A549 (cell line): ENCODE measurements at regions not wholly inside any gene's neighbourhood (a gene's known extent, or its start where the extent isn't known, plus 50 kb on each side); places are given as distances from the start of the nearest gene placed in this dataset.
A peak's percentile ranks its signal among the peaks of the same experiment; 100 is the strongest.

Experiments used
- ATAC-seq, 2 experiments: fragments of 200-7000 bp in 1 of 2; fragments of >200 bp in 1 of 2; cut with Nextera tagmentation in 1 of 2; cut with Tn5 transposase in 1 of 2; 3 replicates each; pipeline versions ENCODE4 v1.8.0 to v1.9.1; 2018 to 2020; ENCODE audit warnings: mild to moderate bottlenecking in 1 of 2, moderate library complexity in 1 of 2
- CTCF ChIA-PET: fragments of 300-600 bp; sonication (Branson Sonifier 250); formaldehyde crosslinking; extraction: SDS; loops from one replicate; lab custom pipeline; 2021; ENCODE audit warnings: antibody characterized with exemption, inconsistent platforms; lab: Yijun Ruan, JAX
- POLR2A ChIA-PET: fragments of 350-600 bp; formaldehyde crosslinking; extraction: SDS; loops from one replicate; lab custom pipeline; 2021; ENCODE audit warnings: antibody characterized with exemption, inconsistent platforms; lab: Yijun Ruan, JAX
- DNase-seq, 2 experiments: peaks; one replicate each; pipeline versions ENCODE4 v3.0.0 to v3.0.0-alpha.2; 2011 to 2016; ENCODE audit warnings: low read depth in 1 of 2, low spot score in 1 of 2
- FAIRE-seq: peaks from 2 replicates; lab custom pipeline; 2011; peaks lifted over from hg19 to GRCh38; lab: Jason Lieb, UNC
- H3K27ac ChIP-seq, 2 experiments: fragments of >200 bp; sonication (Bioruptor Twin); formaldehyde crosslinking; 3 replicates each; pipeline ENCODE4 v1.5.1; 2016 to 2017
- H3K4me1 ChIP-seq: fragments of >200 bp; sonication (Bioruptor Twin); formaldehyde crosslinking; 3 replicates; pipeline ENCODE4 v1.6.1; 2016
- H3K4me2 ChIP-seq: fragments of >200 bp; sonication (Bioruptor Twin); formaldehyde crosslinking; 3 replicates; pipeline ENCODE4 v1.6.1; 2016
- H3K4me3 ChIP-seq: fragments of >200 bp; sonication (Bioruptor Twin); formaldehyde crosslinking; 3 replicates; pipeline ENCODE4 v1.5.1; 2016
- H3K9me3 ChIP-seq: fragments of >200 bp; sonication (Bioruptor Twin); formaldehyde crosslinking; 3 replicates; pipeline ENCODE4 v1.6.1; 2016
- CHD4 ChIP-seq: fragments of 200-600 bp; sonication (generic); IDR thresholded peaks from 2 replicates; pipeline ENCODE4 v1.6.1; 2016; ENCODE audit warnings: antibody characterized with exemption, mild to moderate bottlenecking, borderline replicate concordance
- EHF ChIP-seq: fragments of 250-450 bp; sonication (Bioruptor Pico); IDR thresholded peaks from 2 replicates; pipeline ENCODE4 v1.5.0; 2020; ENCODE audit warnings: mild to moderate bottlenecking
- EHMT2 ChIP-seq: fragments of 200-600 bp; sonication (generic); IDR thresholded peaks from 2 replicates; pipeline ENCODE4 v1.6.1; 2016; ENCODE audit warnings: antibody characterized with exemption, low read depth, mild to moderate bottlenecking, moderate library complexity
- EP300 ChIP-seq, 2 experiments: fragments of >200 bp; sonication (Bioruptor Twin); formaldehyde crosslinking; IDR thresholded peaks; 2 replicates in 1 of 2; 3 replicates in 1 of 2; pipeline ENCODE4 v1.6.1; 2016 to 2017
- FOXS1 ChIP-seq: fragments of 250-450 bp; sonication (Bioruptor Pico); IDR thresholded peaks from 2 replicates; pipeline ENCODE4 v1.5.0; 2020; ENCODE audit warnings: mild to moderate bottlenecking, moderate library complexity
- HDAC2 ChIP-seq: fragments of 200-600 bp; sonication (generic); IDR thresholded peaks from 2 replicates; pipeline ENCODE4 v1.6.1; 2016
- HEYL ChIP-seq: fragments of 250-450 bp; sonication (Bioruptor Pico); IDR thresholded peaks from 2 replicates; pipeline ENCODE4 v1.8.0; 2021; ENCODE audit warnings: mild to moderate bottlenecking, moderate library complexity
- KDM1A ChIP-seq: fragments of 200-600 bp; sonication (generic); IDR thresholded peaks from 2 replicates; pipeline ENCODE4 v1.6.1; 2016; ENCODE audit warnings: low read depth, mild to moderate bottlenecking
- POLR2A ChIP-seq: IDR thresholded peaks from 2 replicates; pipeline ENCODE4 v1.6.1; 2012; ENCODE audit warnings: mild to moderate bottlenecking, low read length
- RCOR1 ChIP-seq: fragments of 150-350 bp; IDR thresholded peaks from 2 replicates; pipeline ENCODE4 v1.6.1; 2014; ENCODE audit warnings: antibody characterized with exemption, low read length, low read depth
- RFX5 ChIP-seq: fragments of 450-650 bp; IDR thresholded peaks from 2 replicates; pipeline ENCODE4 v1.7.1; 2014; ENCODE audit warnings: antibody characterized with exemption, mild to moderate bottlenecking, moderate library complexity
- RNF2 ChIP-seq: fragments of 200-600 bp; sonication (generic); IDR thresholded peaks from 2 replicates; pipeline ENCODE4 v1.6.1; 2016; ENCODE audit warnings: low read depth, mild to moderate bottlenecking, antibody characterized with exemption, moderate library complexity, borderline replicate concordance
- SMC3 ChIP-seq: fragments of >200 bp; sonication (Bioruptor Twin); formaldehyde crosslinking; IDR thresholded peaks from 3 replicates; pipeline ENCODE4 v1.6.1; 2018; ENCODE audit warnings: inconsistent platforms
- TFCP2L1 ChIP-seq: fragments of 250-450 bp; sonication (Bioruptor Pico); IDR thresholded peaks from 2 replicates; pipeline ENCODE4 v1.5.0; 2021; ENCODE audit warnings: mild to moderate bottlenecking
- TP53 ChIP-seq: fragments of 250-450 bp; sonication (Bioruptor Pico); IDR thresholded peaks from 2 replicates; pipeline ENCODE4 v1.5.0; 2021; ENCODE audit warnings: mild to moderate bottlenecking, moderate library complexity
- ZNF302 ChIP-seq: fragments of 250-450 bp; sonication (Bioruptor Pico); IDR thresholded peaks from 2 replicates; pipeline ENCODE4 v1.9.0; 2021; ENCODE audit warnings: inconsistent platforms, mild to moderate bottlenecking, moderate library complexity
- WGBS: methylation state at CpG from one replicate; pipeline ENCODE4 v1.1.6; 2017; ENCODE audit errors: missing lambda C conversion rate; 5-methylcytosine and 5-hydroxymethylcytosine counted together
- TF ChIP-seq, protein P1 (sequence below): IDR thresholded peaks from 2 replicates; pipeline ENCODE4 v1.6.1; 2012; ENCODE audit warnings: low read depth, borderline replicate concordance
- TF ChIP-seq, protein P2 (sequence below): IDR thresholded peaks from 2 replicates; pipeline ENCODE4 v1.6.1; 2012
- TF ChIP-seq, protein P3 (sequence below): fragments of >200 bp; sonication (Bioruptor Twin); formaldehyde crosslinking; IDR thresholded peaks from 3 replicates; pipeline ENCODE4 v1.6.1; 2016
- TF ChIP-seq, protein P4 (sequence below): fragments of >200 bp; sonication (Bioruptor Twin); formaldehyde crosslinking; IDR thresholded peaks from 2 replicates; pipeline ENCODE4 v1.6.1; 2016
- TF ChIP-seq, protein P5 (sequence below): fragments of 150-350 bp; IDR thresholded peaks from 2 replicates; pipeline ENCODE4 v1.6.1; 2014; ENCODE audit warnings: low read depth, mild to moderate bottlenecking, low read length
- TF ChIP-seq, protein P6 (sequence below): fragments of 450-650 bp; IDR thresholded peaks from 2 replicates; pipeline ENCODE4 v1.6.1; 2014; ENCODE audit warnings: antibody characterized with exemption

GRCh38 chr17:54780238-54780637, 120.4 kb upstream of the TOM1L1 start:
- POLR2A ChIA-PET, result no interaction called here
- no peak overlapping the region for H3K27ac ChIP-seq
- FAIRE-seq, result no peak
- CTCF ChIA-PET, result no interaction called here
- no peak overlapping the region for H3K4me2 ChIP-seq
- H3K4me1 ChIP-seq, result no peaks in the 10 kb centered on the region; the same call in 2 of the 3 replicates
- no peak for DNase-seq
- 26% methylated on average over 2 of the region's 2 CpGs for WGBS
- TF ChIP-seq, protein P1, sequence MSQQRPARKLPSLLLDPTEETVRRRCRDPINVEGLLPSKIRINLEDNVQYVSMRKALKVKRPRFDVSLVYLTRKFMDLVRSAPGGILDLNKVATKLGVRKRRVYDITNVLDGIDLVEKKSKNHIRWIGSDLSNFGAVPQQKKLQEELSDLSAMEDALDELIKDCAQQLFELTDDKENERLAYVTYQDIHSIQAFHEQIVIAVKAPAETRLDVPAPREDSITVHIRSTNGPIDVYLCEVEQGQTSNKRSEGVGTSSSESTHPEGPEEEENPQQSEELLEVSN, result no peak
- TF ChIP-seq, protein P2, sequence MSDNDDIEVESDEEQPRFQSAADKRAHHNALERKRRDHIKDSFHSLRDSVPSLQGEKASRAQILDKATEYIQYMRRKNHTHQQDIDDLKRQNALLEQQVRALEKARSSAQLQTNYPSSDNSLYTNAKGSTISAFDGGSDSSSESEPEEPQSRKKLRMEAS, result no peak
- TF ChIP-seq, protein P3, sequence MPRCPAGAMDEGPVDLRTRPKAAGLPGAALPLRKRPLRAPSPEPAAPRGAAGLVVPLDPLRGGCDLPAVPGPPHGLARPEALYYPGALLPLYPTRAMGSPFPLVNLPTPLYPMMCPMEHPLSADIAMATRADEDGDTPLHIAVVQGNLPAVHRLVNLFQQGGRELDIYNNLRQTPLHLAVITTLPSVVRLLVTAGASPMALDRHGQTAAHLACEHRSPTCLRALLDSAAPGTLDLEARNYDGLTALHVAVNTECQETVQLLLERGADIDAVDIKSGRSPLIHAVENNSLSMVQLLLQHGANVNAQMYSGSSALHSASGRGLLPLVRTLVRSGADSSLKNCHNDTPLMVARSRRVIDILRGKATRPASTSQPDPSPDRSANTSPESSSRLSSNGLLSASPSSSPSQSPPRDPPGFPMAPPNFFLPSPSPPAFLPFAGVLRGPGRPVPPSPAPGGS, result no peak
- TF ChIP-seq ZNF302 (CRISPR knock-in tag) (no peak), RFX5 (no peak), RCOR1 (no peak), EHMT2 (no peak), POLR2A (no peak), KDM1A (no peak), CHD4 (no peak), FOXS1 (no peak), HDAC2 (no peak), EHF (CRISPR knock-in tag) (no peak), EP300 (IDR thresholded peaks at IDR 0.05) (no peak)
- TF ChIP-seq, protein P4, sequence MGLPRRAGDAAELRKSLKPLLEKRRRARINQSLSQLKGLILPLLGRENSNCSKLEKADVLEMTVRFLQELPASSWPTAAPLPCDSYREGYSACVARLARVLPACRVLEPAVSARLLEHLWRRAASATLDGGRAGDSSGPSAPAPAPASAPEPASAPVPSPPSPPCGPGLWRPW, result no peak
- TF ChIP-seq, protein P5, sequence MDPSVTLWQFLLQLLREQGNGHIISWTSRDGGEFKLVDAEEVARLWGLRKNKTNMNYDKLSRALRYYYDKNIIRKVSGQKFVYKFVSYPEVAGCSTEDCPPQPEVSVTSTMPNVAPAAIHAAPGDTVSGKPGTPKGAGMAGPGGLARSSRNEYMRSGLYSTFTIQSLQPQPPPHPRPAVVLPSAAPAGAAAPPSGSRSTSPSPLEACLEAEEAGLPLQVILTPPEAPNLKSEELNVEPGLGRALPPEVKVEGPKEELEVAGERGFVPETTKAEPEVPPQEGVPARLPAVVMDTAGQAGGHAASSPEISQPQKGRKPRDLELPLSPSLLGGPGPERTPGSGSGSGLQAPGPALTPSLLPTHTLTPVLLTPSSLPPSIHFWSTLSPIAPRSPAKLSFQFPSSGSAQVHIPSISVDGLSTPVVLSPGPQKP, result no peak
- TF ChIP-seq, protein P6, sequence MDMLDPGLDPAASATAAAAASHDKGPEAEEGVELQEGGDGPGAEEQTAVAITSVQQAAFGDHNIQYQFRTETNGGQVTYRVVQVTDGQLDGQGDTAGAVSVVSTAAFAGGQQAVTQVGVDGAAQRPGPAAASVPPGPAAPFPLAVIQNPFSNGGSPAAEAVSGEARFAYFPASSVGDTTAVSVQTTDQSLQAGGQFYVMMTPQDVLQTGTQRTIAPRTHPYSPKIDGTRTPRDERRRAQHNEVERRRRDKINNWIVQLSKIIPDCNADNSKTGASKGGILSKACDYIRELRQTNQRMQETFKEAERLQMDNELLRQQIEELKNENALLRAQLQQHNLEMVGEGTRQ, result no peak
- no peak for ATAC-seq
- no peak overlapping the region for H3K4me3 ChIP-seq
- no peaks in the 10 kb centered on the region for H3K9me3 ChIP-seq

DNA sequence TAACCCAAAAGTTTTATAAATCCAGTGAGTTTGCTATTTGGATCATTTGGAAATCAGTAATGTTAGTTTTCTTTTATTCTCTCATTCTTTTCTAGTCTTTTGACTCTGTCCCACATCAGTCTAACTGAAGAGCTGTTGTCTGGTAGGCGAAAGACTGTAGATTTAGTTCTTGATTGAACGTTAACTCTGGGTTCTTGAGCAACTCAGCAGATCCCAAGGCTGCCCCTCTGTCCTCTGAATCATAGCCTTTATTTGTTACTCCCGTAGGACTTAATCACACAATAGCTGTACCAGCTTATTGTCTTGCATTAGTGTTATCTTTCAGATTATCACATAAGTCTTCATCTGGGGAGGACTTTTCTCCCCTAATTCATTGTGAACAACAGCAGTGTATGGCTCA, 119.3 kb upstream of the TOM1L1 start:
- Histone ChIP-seq H3K4me3 (no peak overlapping the region), H3K9me3 (no peaks in the 10 kb centered on the region), H3K4me1 (no peaks in the 10 kb centered on the region; the same call in 2 of the 3 replicates), H3K4me2 (peak overlapping the region; percentile 45), H3K27ac (no peak overlapping the region)
- DNase-seq, result peak in 1 of 2 experiments; percentile 38
- ATAC-seq, result peak; percentile 74 to 78
- FAIRE-seq, result no peak
- ChIA-PET CTCF (no interaction called here), POLR2A (no interaction called here)
- 6% methylated on average over 3 of the region's 3 CpGs for WGBS
- no peak for TF ChIP-seq POLR2A
- TF ChIP-seq ZNF302 (CRISPR knock-in tag), result no peak
- TF ChIP-seq TP53 (CRISPR knock-in tag), result no peak
- TF ChIP-seq TFCP2L1, result no peak
- TF ChIP-seq HEYL (CRISPR knock-in tag), result no peak

- Histone ChIP-seq H3K4me3 (no peak overlapping the region), H3K4me2 (no peak overlapping the region), H3K4me1 (no peaks in the 10 kb centered on the region; the same call in 2 of the 3 replicates), H3K9me3 (no peaks in the 10 kb centered on the region), H3K27ac (no peak overlapping the region)
- ChIA-PET POLR2A (no interaction called here), CTCF (no interaction called here)
- WGBS, result 10% methylated on average over 3 of the region's 3 CpGs
- DNase-seq, result no peak
- no peak for ATAC-seq
- FAIRE-seq, result no peak
- TF ChIP-seq RNF2 (no peak), SMC3 (no peak), FOXS1 (no peak)
Measured at GRCh38 chr17:54784305-54784704, 116.3 kb upstream of the TOM1L1 start.
